CD4-positive, CD25-positive, alpha-beta regulatory T cell (primary cell): ENCODE measurements at regions not wholly inside any gene's neighbourhood (a gene's known extent, or its start where the extent isn't known, plus 50 kb on each side); places are given as distances from the start of the nearest gene placed in this dataset.

Experiments
- ATAC-seq, 2 donors: fragments of 150-1000 bp; cut with Tn5 transposase; one replicate each; pipeline ENCODE4 v1.10.0; 2021; ENCODE audit warnings: low read depth in 2 of 2, moderate number of reproducible peaks in 2 of 2, moderate library complexity in 1 of 2
- DNase-seq, 3 donors: peaks; one replicate each; pipeline versions ENCODE4 v3.0.0 to v3.0.0-alpha.2; 2012 to 2022; ENCODE audit warnings: mixed read lengths in 1 of 3
- H3K27ac ChIP-seq: one replicate; pipeline ENCODE4 v1.7.0; 2013; ENCODE audit warnings: mild to moderate bottlenecking, low read length; ENCODE audit not compliant: insufficient read depth, poor library complexity, severe bottlenecking
- H3K27me3 ChIP-seq: one replicate; pipeline ENCODE4 v1.7.0; 2013; ENCODE audit warnings: low read length; ENCODE audit not compliant: control insufficient read depth, insufficient read depth
- H3K36me3 ChIP-seq: one replicate; pipeline ENCODE4 v1.7.0; 2013; ENCODE audit warnings: mild to moderate bottlenecking, low read length, moderate library complexity; ENCODE audit not compliant: control insufficient read depth, insufficient read depth
- H3K4me1 ChIP-seq: 2 replicates; pipeline ENCODE4 v1.7.0; 2013; ENCODE audit warnings: mild to moderate bottlenecking, low read length; ENCODE audit not compliant: insufficient read depth, control insufficient read depth, poor library complexity, severe bottlenecking
- H3K4me3 ChIP-seq: one replicate; pipeline ENCODE4 v1.7.0; 2013; ENCODE audit warnings: low read depth, mild to moderate bottlenecking, low read length, moderate library complexity
- H3K9me3 ChIP-seq, 2 experiments: 1 replicate in 1 of 2; 2 replicates in 1 of 2; pipeline ENCODE4 v1.7.0; 2013; ENCODE audit warnings: low read length in 2 of 2, mild to moderate bottlenecking in 1 of 2, moderate library complexity in 1 of 2; ENCODE audit not compliant: control insufficient read depth in 2 of 2
- H3K27ac Mint-ChIP-seq, 3 donors: one replicate each; pipeline ENCODE4 v1.8.0; 2020 to 2022; ENCODE audit warnings: mild to moderate bottlenecking in 3 of 3, mixed read lengths in 3 of 3, moderate library complexity in 2 of 3
- H3K27me3 Mint-ChIP-seq: one replicate; pipeline ENCODE4 v1.8.0; 2022; ENCODE audit warnings: mild to moderate bottlenecking, mixed read lengths
- H3K36me3 Mint-ChIP-seq: one replicate; pipeline ENCODE4 v1.8.0; 2020; ENCODE audit warnings: mixed read lengths
- H3K4me1 Mint-ChIP-seq, 4 donors: one replicate each; pipeline ENCODE4 v1.8.0; 2020 to 2022; ENCODE audit warnings: mixed read lengths in 4 of 4, mild to moderate bottlenecking in 1 of 4
- H3K4me3 Mint-ChIP-seq, 4 donors: one replicate each; pipeline ENCODE4 v1.8.0; 2020 to 2022; ENCODE audit warnings: mild to moderate bottlenecking in 4 of 4, mixed read lengths in 4 of 4, moderate library complexity in 3 of 4
- H3K9me3 Mint-ChIP-seq, 7 donors: one replicate each; pipeline ENCODE4 v1.8.0; 2020 to 2022; ENCODE audit warnings: mixed read lengths in 7 of 7, mild to moderate bottlenecking in 3 of 7, moderate library complexity in 2 of 7

DNA sequence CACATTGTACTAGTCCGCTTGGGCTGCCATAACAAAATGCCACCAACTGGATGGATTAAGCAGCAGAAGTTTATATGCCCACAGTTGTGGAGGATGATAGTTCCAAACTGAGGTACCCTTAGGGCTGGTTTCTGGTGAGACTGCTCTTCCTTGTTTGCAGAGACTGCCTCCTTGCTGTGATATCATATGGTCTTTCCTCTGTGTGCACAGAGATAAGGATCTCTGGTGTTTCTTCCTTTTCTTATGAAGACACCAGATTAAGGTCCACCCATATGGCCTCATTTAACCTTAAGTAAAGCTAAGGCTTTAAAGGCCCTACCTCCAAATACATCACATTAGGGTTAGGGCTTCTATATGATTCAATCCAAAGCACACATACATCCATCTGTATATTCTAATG lies 738.2 kb upstream of the GCFC2 start:
- Mint-ChIP-seq H3K27me3 (no peaks in the 10 kb centered on the region), H3K36me3 (no peaks in the 10 kb centered on the region), H3K27ac (no peak overlapping the region), H3K9me3 (peaks cover 2 to 10% (median 9%) of the 10 kb centered on the region in 7 donors), H3K4me3 (no peak overlapping the region), H3K4me1 (no peaks in the 10 kb centered on the region)
- no peak overlapping the region for H3K4me3 ChIP-seq
- H3K9me3 ChIP-seq, result peaks cover 0 to 5% of the 10 kb centered on the region in 2 experiments
- no peaks in the 10 kb centered on the region for H3K27me3 ChIP-seq
- no peak for DNase-seq
- ATAC-seq, result no peak
- no peaks in the 10 kb centered on the region for H3K36me3 ChIP-seq
- no peak overlapping the region for H3K27ac ChIP-seq
- H3K4me1 ChIP-seq, result no peaks in the 10 kb centered on the region

DNA sequence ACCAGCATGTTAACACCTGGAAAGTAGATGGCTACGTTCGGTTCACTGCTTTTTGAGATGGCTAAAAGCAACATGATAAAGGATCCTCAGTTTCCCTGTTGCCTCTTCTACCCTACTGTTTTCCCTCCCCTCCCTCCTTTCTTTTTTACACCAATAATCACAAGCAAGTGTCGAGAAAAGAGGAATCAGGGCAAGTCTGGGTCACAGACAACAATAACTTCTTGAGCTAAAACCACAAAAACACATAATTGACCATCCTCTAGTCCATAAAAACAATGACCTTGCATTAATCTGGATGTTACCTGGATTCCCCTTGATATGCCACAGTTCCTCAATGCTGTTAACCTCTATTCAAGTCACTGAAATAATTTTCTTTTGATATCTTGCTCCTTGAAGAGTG lies 736.6 kb upstream of the GCFC2 start:
- no peaks in the 10 kb centered on the region for H3K4me1 ChIP-seq
- no peak overlapping the region for H3K4me3 ChIP-seq
- H3K36me3 Mint-ChIP-seq, result no peaks in the 10 kb centered on the region
- no peaks in the 10 kb centered on the region for H3K36me3 ChIP-seq
- H3K27ac ChIP-seq, result no peak overlapping the region
- ATAC-seq, result no peak
- H3K4me1 Mint-ChIP-seq, result no peaks in the 10 kb centered on the region
- H3K27ac Mint-ChIP-seq, result no peak overlapping the region
- H3K27me3 Mint-ChIP-seq, result no peaks in the 10 kb centered on the region
- H3K9me3 ChIP-seq, result peaks cover 0 to 5% of the 10 kb centered on the region in 2 experiments
- H3K4me3 Mint-ChIP-seq, result no peak overlapping the region
- no peaks in the 10 kb centered on the region for H3K27me3 ChIP-seq
- DNase-seq, result no peak
- H3K9me3 Mint-ChIP-seq, result peaks cover 2 to 12% (median 9%) of the 10 kb centered on the region in 7 donors

DNA sequence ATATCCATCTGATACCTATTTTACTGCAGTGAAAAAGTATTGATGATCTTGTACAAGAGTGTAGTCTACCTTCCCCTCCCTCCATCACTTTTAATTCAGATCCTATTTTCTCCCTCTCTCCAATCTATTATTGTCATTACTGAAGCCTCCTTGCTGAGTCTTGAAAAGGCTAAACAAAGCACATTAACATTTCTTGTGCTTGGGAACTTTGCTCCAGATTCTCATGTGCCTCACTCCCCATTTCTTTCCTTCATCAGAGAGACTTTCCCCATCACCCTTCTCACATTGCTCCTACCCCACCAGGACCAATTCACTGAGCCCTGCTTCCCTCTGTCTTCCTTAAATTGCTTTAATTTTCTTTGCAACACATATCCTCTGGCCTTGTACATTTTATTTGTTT lies 736.2 kb upstream of the GCFC2 start:
- Mint-ChIP-seq H3K36me3 (no peaks in the 10 kb centered on the region), H3K27ac (no peak overlapping the region), H3K27me3 (no peaks in the 10 kb centered on the region), H3K9me3 (peaks cover 2 to 12% (median 9%) of the 10 kb centered on the region in 7 donors), H3K4me1 (no peaks in the 10 kb centered on the region), H3K4me3 (no peak overlapping the region)
- DNase-seq (no peak), ATAC-seq (no peak)
- Histone ChIP-seq H3K27ac (no peak overlapping the region), H3K36me3 (no peaks in the 10 kb centered on the region), H3K27me3 (no peaks in the 10 kb centered on the region), H3K4me1 (no peaks in the 10 kb centered on the region), H3K9me3 (peaks cover 0 to 5% of the 10 kb centered on the region in 2 experiments), H3K4me3 (no peak overlapping the region)

DNA sequence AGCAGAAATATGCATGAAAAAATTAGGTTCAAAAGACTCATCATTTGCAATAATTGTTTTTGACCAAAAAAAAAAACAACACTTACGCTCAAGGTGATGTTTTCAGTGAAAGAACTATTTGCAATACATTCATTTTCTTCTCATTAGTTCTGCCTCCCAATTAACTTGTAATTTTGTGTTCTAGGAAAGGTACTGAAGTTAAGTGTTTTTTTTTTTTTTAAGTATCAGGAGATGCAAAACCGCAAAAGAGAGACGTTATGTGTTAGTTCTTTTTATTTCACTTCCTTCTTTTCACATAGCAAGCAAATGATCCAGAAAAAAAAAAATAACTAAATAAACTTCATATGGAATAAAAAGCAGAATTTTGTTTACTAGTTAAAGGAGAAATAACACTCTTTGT lies 735.2 kb upstream of the GCFC2 start:
- Histone ChIP-seq H3K4me1 (no peaks in the 10 kb centered on the region), H3K4me3 (no peak overlapping the region), H3K9me3 (peaks cover 0 to 5% of the 10 kb centered on the region in 2 experiments), H3K36me3 (no peaks in the 10 kb centered on the region), H3K27ac (no peak overlapping the region), H3K27me3 (no peaks in the 10 kb centered on the region)
- Mint-ChIP-seq H3K9me3 (peaks cover 2 to 15% (median 9%) of the 10 kb centered on the region in 7 donors), H3K36me3 (no peaks in the 10 kb centered on the region), H3K27me3 (no peaks in the 10 kb centered on the region), H3K27ac (no peak overlapping the region), H3K4me1 (no peaks in the 10 kb centered on the region), H3K4me3 (no peak overlapping the region)
- ATAC-seq (no peak), DNase-seq (no peak)

DNA sequence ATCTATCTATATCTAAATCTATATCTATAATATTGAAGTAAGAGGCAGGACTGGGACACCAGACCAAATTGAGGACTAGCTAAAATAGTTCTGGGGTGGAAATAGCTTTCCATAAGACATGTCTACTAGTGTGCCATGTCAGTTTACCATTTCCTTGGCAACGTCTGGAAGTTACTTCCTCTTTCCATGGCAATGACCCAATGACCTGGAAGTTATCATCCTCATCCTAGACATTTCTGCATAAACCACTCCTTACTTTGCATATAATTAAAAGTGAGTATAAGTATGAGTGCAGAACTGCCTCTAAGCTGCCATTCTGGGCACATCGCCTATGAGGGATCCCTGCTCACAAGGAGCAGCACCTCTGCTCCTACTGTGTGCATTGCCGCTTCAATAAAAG lies 734.0 kb upstream of the GCFC2 start:
- H3K4me3 ChIP-seq, result no peak overlapping the region
- peaks cover 0 to 5% of the 10 kb centered on the region in 2 experiments for H3K9me3 ChIP-seq
- ATAC-seq (no peak), DNase-seq (no peak)
- no peaks in the 10 kb centered on the region for H3K36me3 ChIP-seq
- no peak overlapping the region for H3K4me3 Mint-ChIP-seq
- H3K36me3 Mint-ChIP-seq, result no peaks in the 10 kb centered on the region
- H3K4me1 ChIP-seq, result no peaks in the 10 kb centered on the region
- no peak overlapping the region for H3K27ac Mint-ChIP-seq
- no peaks in the 10 kb centered on the region for H3K27me3 ChIP-seq
- no peaks in the 10 kb centered on the region for H3K27me3 Mint-ChIP-seq
- H3K4me1 Mint-ChIP-seq, result no peaks in the 10 kb centered on the region
- H3K27ac ChIP-seq, result no peak overlapping the region
- H3K9me3 Mint-ChIP-seq, result peaks cover 2 to 15% (median 9%) of the 10 kb centered on the region in 7 donors

DNA sequence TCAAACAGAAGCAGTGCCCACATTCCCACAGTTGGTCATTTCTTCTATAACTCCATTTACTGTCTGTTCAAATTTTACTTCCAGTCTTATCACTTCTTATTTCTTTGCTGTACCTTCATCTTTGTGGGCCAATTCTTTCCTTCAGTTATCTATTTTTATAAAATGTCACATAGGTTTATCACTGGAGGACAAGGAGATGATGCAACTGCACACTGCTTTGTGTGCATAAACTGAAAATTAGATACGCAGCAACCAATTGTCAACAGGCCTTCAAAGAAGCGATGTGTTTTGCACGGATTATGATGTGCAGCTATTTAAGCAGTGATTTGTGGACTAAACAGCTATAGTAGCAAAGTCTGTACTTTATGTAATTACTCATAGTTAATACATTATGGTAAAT lies 726.8 kb upstream of the GCFC2 start:
- Histone ChIP-seq H3K36me3 (no peaks in the 10 kb centered on the region), H3K27ac (no peak overlapping the region), H3K9me3 (no peaks in the 10 kb centered on the region), H3K27me3 (no peaks in the 10 kb centered on the region), H3K4me3 (no peak overlapping the region), H3K4me1 (no peaks in the 10 kb centered on the region)
- H3K27me3 Mint-ChIP-seq, result no peaks in the 10 kb centered on the region
- ATAC-seq (no peak), DNase-seq (no peak)
- H3K9me3 Mint-ChIP-seq, result peaks cover 0 to 10% (median 3%) of the 10 kb centered on the region in 7 donors
- H3K27ac Mint-ChIP-seq, result no peak overlapping the region
- H3K36me3 Mint-ChIP-seq, result no peaks in the 10 kb centered on the region
- H3K4me1 Mint-ChIP-seq, result no peaks in the 10 kb centered on the region
- H3K4me3 Mint-ChIP-seq, result no peak overlapping the region

DNA sequence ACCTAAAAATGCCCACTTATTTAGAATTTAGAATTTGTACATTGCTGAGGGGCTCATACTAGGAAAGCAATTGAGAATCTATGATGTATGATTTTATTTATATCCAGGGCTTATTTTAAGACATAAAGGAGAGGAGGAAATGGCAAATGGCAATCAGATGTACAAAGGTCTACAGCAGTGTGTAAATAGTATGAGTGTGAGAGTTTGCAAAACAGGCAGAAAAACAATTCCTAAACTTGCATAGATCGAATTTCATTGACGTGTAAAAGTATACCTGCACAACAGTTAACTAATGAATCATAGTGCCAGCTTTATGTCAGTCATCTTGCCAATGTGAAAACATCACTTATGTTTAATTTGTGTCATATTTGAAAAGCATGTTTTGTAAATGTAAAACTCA lies 718.7 kb upstream of the GCFC2 start:
- no peak overlapping the region for H3K27ac ChIP-seq
- Mint-ChIP-seq H3K36me3 (no peaks in the 10 kb centered on the region), H3K4me1 (no peaks in the 10 kb centered on the region), H3K27ac (no peak overlapping the region), H3K9me3 (peaks cover 2 to 31% (median 5%) of the 10 kb centered on the region in 7 donors), H3K27me3 (no peaks in the 10 kb centered on the region), H3K4me3 (no peak overlapping the region)
- no peaks in the 10 kb centered on the region for H3K36me3 ChIP-seq
- no peaks in the 10 kb centered on the region for H3K9me3 ChIP-seq
- no peak for DNase-seq
- H3K4me1 ChIP-seq, result no peaks in the 10 kb centered on the region
- H3K4me3 ChIP-seq, result no peak overlapping the region
- no peak for ATAC-seq
- H3K27me3 ChIP-seq, result no peaks in the 10 kb centered on the region

DNA sequence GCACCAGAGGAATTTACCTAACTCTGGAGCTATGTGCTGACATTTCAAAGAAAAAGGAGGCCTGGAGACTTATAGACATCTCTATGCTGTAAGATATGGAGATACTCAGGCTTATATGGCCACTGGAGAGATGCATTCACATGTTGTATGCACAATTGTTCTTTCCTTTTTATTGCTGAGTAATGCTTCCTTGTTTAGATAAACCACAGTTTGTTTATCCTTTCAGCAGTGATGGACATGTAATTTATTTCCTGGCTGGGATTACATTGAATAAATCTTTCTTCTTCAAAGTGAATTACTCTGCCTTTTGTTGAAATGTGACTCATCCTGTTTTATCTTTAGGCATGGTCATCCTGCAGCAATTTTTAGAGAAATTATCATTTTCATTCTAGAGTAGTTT lies 716.7 kb upstream of the GCFC2 start:
- Mint-ChIP-seq H3K4me3 (no peak overlapping the region), H3K9me3 (peaks cover 2 to 35% (median 5%) of the 10 kb centered on the region in 7 donors), H3K27me3 (no peaks in the 10 kb centered on the region), H3K36me3 (no peaks in the 10 kb centered on the region), H3K4me1 (no peaks in the 10 kb centered on the region), H3K27ac (no peak overlapping the region)
- H3K9me3 ChIP-seq, result no peaks in the 10 kb centered on the region
- DNase-seq (no peak), ATAC-seq (no peak)
- no peaks in the 10 kb centered on the region for H3K27me3 ChIP-seq
- no peaks in the 10 kb centered on the region for H3K36me3 ChIP-seq
- H3K27ac ChIP-seq, result no peak overlapping the region
- H3K4me3 ChIP-seq, result no peak overlapping the region
- H3K4me1 ChIP-seq, result no peaks in the 10 kb centered on the region
